GM12892 (cell line): ENCODE measurements at regions not wholly inside any gene's neighbourhood (a gene's known extent, or its start where the extent isn't known, plus 50 kb on each side); places are given as distances from the start of the nearest gene placed in this dataset.

Experiments used
- DNase-seq: peaks from one replicate; pipeline ENCODE4 v3.0.0; 2011; ENCODE audit not compliant: insufficient read length
- FAIRE-seq: peaks from 2 replicates; lab custom pipeline; 2011; peaks lifted over from hg19 to GRCh38; lab: Jason Lieb, UNC
- POLR2A ChIP-seq: IDR thresholded peaks from 2 replicates; pipeline ENCODE4 v1.6.1; 2011; ENCODE audit warnings: low read depth, low read length, control low read depth
- POLR2AphosphoS5 ChIP-seq: IDR thresholded peaks from 2 replicates; pipeline ENCODE4 v1.6.1; 2011; ENCODE audit warnings: low read depth, low read length, control low read depth
- TAF1 ChIP-seq: IDR thresholded peaks from 2 replicates; pipeline ENCODE4 v1.6.1; 2011; ENCODE audit warnings: low read depth, mild to moderate bottlenecking, control low read depth, low read length, borderline replicate concordance

DNA sequence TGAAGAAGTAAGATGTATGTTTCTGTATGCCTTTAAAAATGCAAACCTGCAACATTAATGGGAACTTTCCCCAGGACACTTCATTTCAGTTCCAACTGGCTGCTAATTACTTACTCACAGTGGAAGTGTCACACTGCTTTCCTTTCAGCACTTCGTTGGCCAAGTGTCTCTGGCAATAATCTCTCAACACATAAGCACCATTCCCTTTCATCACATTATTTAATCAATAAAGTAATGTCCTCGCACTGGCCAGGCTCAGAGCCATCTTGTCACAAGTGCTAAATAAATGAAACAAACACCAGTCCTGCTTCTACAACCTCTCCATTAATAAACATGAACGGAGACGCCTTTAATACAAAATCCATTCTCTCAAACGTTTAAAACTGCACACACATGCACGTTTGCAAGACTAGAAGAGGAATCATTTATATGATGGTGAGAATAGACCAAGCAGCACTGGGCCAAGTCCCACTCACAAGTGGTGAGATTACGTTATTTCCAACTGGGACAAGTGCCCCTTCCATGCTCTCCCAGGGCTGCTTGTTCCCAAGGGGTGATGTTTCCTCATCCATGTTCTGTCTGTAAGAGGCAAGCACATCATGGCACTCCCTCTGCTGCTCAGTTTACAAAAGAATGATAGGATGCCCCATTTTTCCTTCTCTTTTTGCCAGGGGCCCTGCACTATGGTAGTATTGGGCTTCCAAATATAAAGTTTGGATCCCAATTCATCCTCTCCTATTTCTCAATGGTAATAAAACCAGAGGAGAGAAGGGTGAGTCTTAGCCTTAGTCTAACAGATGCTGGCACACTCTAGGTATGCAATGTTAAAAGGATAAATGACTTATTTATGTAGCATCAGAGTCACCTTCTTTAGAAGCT, 56.8 kb upstream of the ETAA1 start:
- TF ChIP-seq POLR2AphosphoS5 (no peak), TAF1 (no peak), POLR2A (no peak)
- FAIRE-seq, result no peak
- DNase-seq, result no peak

- DNase-seq, result no peak
- FAIRE-seq, result no peak
- no peak for TF ChIP-seq POLR2A
- TF ChIP-seq POLR2AphosphoS5, result no peak
- TF ChIP-seq TAF1, result no peak
Observed at GRCh38 chr2:67341012-67341318, 56.2 kb upstream of the ETAA1 start.

DNA sequence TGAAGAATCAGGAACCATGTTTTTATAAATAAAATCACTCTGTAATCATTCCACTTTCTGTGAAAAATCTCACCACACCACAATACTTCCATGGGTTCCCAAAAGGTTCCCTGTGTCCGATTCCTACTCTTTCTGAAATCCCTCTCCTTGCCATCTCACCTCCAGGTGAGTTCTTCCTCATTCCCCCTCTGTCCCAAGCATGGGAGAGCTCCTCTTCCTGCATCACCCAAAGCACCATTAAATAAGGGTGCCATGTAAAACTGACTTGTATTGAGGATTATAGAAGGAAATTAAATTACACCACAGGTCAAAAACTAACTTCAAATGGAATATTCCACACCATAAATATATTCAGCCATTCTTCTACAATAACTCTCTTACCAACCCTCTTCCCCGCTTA, 55.8 kb upstream of the ETAA1 start:
- TF ChIP-seq POLR2A (no peak), POLR2AphosphoS5 (no peak), TAF1 (no peak)
- DNase-seq (no peak), FAIRE-seq (no peak)

GRCh38 chr2:67342394-67342793, 54.7 kb upstream of the ETAA1 start:
- FAIRE-seq, result no peak
- no peak for DNase-seq
- TF ChIP-seq POLR2AphosphoS5 (no peak), POLR2A (no peak), TAF1 (no peak)

GRCh38 chr2:67346718-67347407, 50.3 kb upstream of the ETAA1 start:
- TF ChIP-seq TAF1 (no peak), POLR2AphosphoS5 (no peak), POLR2A (no peak)

More at GRCh38 chr2:67346718-67347407, 50.3 kb upstream of the ETAA1 start:
- FAIRE-seq, result no peak
- DNase-seq, result no peak
